OCI-LY1 (cell line): ENCODE measurements at regions not wholly inside any gene's neighbourhood (a gene's known extent, or its start where the extent isn't known, plus 50 kb on each side); places are given as distances from the start of the nearest gene placed in this dataset.

Source experiments
- H2AFZ ChIP-seq: fragments of 200-600 bp; sonication (generic), shearing (Covaris generic); 2 replicates; pipeline ENCODE4 v1.6.0; 2014; ENCODE audit warnings: antibody characterized with exemption, mild to moderate bottlenecking, low read length
- H3F3A ChIP-seq: fragments of 200-600 bp; sonication (generic), shearing (Covaris generic); 2 replicates; pipeline ENCODE4 v1.6.0; 2014; ENCODE audit warnings: mild to moderate bottlenecking, antibody characterized with exemption, low read length, moderate library complexity; ENCODE audit not compliant: insufficient read depth
- H3K27ac ChIP-seq: fragments of 200-600 bp; sonication (generic); 2 replicates; pipeline ENCODE4 v1.5.1; 2014; ENCODE audit warnings: low read length, mixed run types, mild to moderate bottlenecking, low read depth; ENCODE audit not compliant: poor library complexity, severe bottlenecking
- H3K27me3 ChIP-seq: fragments of 200-600 bp; sonication (generic); 2 replicates; pipeline ENCODE4 v1.6.0; 2014; ENCODE audit warnings: antibody characterized with exemption, mild to moderate bottlenecking, low read length, moderate library complexity; ENCODE audit not compliant: insufficient read depth
- H3K36me3 ChIP-seq: fragments of 200-600 bp; sonication (generic); 2 replicates; pipeline ENCODE4 v1.6.1; 2014; ENCODE audit warnings: mild to moderate bottlenecking, antibody characterized with exemption, low read length, moderate library complexity, mixed read lengths; ENCODE audit not compliant: insufficient read depth
- H3K4me1 ChIP-seq: fragments of 200-600 bp; sonication (generic); 2 replicates; pipeline ENCODE4 v1.5.1; 2014; ENCODE audit warnings: mild to moderate bottlenecking, low read length, moderate library complexity; ENCODE audit not compliant: insufficient read depth, severe bottlenecking
- H3K4me2 ChIP-seq: fragments of 200-600 bp; sonication (generic), shearing (Covaris generic); 2 replicates; pipeline ENCODE4 v1.6.1; 2014; ENCODE audit warnings: low read length
- H3K4me3 ChIP-seq: fragments of 200-600 bp; sonication (generic); 2 replicates; pipeline ENCODE4 v1.5.1; 2014; ENCODE audit warnings: low read length, low read depth, mild to moderate bottlenecking, mixed read lengths; ENCODE audit not compliant: poor library complexity, severe bottlenecking
- H3K79me2 ChIP-seq: fragments of 200-600 bp; shearing (Covaris generic); 2 replicates; pipeline ENCODE4 v1.6.1; 2016; ENCODE audit warnings: mixed run types, low read length, mixed read lengths; ENCODE audit not compliant: insufficient read depth
- H3K9ac ChIP-seq: fragments of 200-600 bp; sonication (generic), shearing (Covaris generic); 2 replicates; pipeline ENCODE4 v1.6.1; 2014; ENCODE audit warnings: mild to moderate bottlenecking, low read length, mixed read lengths
- H3K9me2 ChIP-seq: fragments of 200-600 bp; sonication (generic), shearing (Covaris generic); 2 replicates; pipeline ENCODE4 v1.6.1; 2014; ENCODE audit warnings: low read depth, mild to moderate bottlenecking, low read length, mixed read lengths
- H3K9me3 ChIP-seq: fragments of 200-600 bp; shearing (Covaris generic); 2 replicates; pipeline ENCODE4 v1.6.1; 2014; ENCODE audit warnings: low read length, mixed read lengths
- H4K20me1 ChIP-seq: fragments of 200-600 bp; sonication (generic), shearing (Covaris generic); 2 replicates; pipeline ENCODE4 v1.6.0; 2016; ENCODE audit warnings: mild to moderate bottlenecking, low read length; ENCODE audit not compliant: insufficient read depth
- EZH2 ChIP-seq: fragments of 200-600 bp; sonication (generic), shearing (Covaris generic); IDR thresholded peaks from 2 replicates; pipeline ENCODE4 v1.8.0; 2017; ENCODE audit warnings: borderline replicate concordance, mixed run types, mild to moderate bottlenecking, antibody characterized with exemption, low read length, moderate library complexity, mixed read lengths
- TF ChIP-seq, protein P1 (sequence below): fragments of 200-600 bp; sonication (generic), shearing (Covaris generic); IDR thresholded peaks from 2 replicates; pipeline ENCODE4 v1.5.1; 2017; ENCODE audit warnings: mild to moderate bottlenecking, antibody characterized with exemption, low read length, moderate library complexity, mixed read lengths

DNA sequence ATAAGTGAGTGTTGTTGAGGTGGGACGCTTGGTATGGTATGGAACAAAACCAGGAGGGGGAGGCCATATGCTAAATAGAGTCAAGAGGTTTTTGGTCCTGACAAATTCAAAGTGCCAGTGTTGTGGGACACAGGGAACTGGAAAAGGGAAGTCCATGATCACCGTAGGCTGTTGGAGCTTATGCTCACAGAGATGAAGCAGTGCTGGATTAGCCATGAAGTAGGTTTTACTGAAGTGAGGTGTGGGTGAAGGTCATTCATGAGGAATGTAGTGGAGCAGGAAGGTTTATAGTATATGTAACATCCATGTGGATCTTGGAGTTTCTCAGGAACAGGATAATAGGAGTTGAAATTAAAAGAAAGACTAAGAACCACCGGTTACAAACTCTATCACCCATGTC is 256.1 kb upstream of the PITX2 start:
- H3K36me3 ChIP-seq = no peaks in the 10 kb centered on the region
- no peaks in the 10 kb centered on the region for H4K20me1 ChIP-seq
- H3K4me1 ChIP-seq = no peaks in the 10 kb centered on the region
- H3K4me2 ChIP-seq = no peak overlapping the region
- no peak overlapping the region for H3K9ac ChIP-seq
- no peak overlapping the region for H3K4me3 ChIP-seq
- TF ChIP-seq, protein P1, sequence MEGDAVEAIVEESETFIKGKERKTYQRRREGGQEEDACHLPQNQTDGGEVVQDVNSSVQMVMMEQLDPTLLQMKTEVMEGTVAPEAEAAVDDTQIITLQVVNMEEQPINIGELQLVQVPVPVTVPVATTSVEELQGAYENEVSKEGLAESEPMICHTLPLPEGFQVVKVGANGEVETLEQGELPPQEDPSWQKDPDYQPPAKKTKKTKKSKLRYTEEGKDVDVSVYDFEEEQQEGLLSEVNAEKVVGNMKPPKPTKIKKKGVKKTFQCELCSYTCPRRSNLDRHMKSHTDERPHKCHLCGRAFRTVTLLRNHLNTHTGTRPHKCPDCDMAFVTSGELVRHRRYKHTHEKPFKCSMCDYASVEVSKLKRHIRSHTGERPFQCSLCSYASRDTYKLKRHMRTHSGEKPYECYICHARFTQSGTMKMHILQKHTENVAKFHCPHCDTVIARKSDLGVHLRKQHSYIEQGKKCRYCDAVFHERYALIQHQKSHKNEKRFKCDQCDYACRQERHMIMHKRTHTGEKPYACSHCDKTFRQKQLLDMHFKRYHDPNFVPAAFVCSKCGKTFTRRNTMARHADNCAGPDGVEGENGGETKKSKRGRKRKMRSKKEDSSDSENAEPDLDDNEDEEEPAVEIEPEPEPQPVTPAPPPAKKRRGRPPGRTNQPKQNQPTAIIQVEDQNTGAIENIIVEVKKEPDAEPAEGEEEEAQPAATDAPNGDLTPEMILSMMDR = no peak
- no peak for TF ChIP-seq EZH2
- H2AFZ ChIP-seq = no peak overlapping the region
- no peaks in the 10 kb centered on the region for H3K9me3 ChIP-seq
- no peaks in the 10 kb centered on the region for H3K27me3 ChIP-seq
- H3F3A ChIP-seq = no peaks in the 10 kb centered on the region
- no peaks in the 10 kb centered on the region for H3K79me2 ChIP-seq
- no peak overlapping the region for H3K27ac ChIP-seq
- no peaks in the 10 kb centered on the region for H3K9me2 ChIP-seq

DNA sequence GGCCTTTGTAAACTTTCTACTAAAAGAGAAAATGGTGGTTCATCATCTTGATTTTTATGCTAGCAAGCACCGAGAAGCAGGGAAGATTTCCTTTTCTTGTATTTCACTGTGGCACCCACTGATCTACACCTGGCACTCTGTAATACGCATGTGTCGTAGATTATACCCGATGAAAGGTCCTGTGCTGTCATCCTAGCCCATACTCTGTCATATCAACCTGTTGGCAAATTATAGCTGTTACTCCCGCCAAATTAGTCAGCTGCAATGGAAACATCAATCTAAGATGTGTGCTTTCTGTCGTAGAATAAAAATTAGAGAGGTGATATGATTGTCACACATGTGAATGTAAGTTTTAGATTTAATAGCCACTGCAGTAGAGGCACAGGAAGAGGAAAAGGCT is 263.4 kb upstream of the PITX2 start:
- no peaks in the 10 kb centered on the region for H4K20me1 ChIP-seq
- H2AFZ ChIP-seq = no peak overlapping the region
- H3K79me2 ChIP-seq = no peaks in the 10 kb centered on the region
- no peaks in the 10 kb centered on the region for H3K4me1 ChIP-seq
- H3K27ac ChIP-seq = no peak overlapping the region
- no peaks in the 10 kb centered on the region for H3K27me3 ChIP-seq
- no peaks in the 10 kb centered on the region for H3K9me2 ChIP-seq
- TF ChIP-seq, protein P1 = no peak
- TF ChIP-seq EZH2 = no peak
- H3K9me3 ChIP-seq = 0 out of 2 replicates have a peak, but pooled peaks cover 3% of the 10 kb centered on the region
- H3K9ac ChIP-seq = no peak overlapping the region
- H3K4me3 ChIP-seq = no peak overlapping the region
- H3F3A ChIP-seq = no peaks in the 10 kb centered on the region
- no peaks in the 10 kb centered on the region for H3K36me3 ChIP-seq
- H3K4me2 ChIP-seq = no peak overlapping the region

DNA sequence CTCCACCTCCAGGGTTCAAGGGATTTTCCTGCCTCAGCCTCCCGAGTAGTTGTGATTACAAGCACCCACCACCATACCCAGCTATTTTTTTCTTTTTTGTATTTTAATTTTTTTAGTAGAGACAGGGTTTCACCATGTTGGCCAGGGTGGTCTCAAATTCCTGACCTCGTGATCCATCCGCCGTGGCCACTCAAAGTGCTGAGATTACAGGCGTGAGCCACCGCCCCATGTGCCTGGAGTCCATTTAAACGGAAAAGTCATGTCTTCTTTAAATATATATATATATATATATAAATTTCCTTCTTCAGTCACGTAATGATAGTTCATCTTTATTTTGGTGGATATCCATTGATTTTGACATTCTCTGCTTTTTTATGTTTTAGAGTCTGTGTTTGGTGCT is 264.0 kb upstream of the PITX2 start:
- no peaks in the 10 kb centered on the region for H3K27me3 ChIP-seq
- no peak overlapping the region for H3K27ac ChIP-seq
- no peaks in the 10 kb centered on the region for H3K79me2 ChIP-seq
- no peak overlapping the region for H3K4me3 ChIP-seq
- H3K4me2 ChIP-seq = no peak overlapping the region
- H3K9me3 ChIP-seq = 0 out of 2 replicates have a peak, but pooled peaks cover 3% of the 10 kb centered on the region
- no peaks in the 10 kb centered on the region for H3F3A ChIP-seq
- TF ChIP-seq, protein P1 = no peak
- no peak for TF ChIP-seq EZH2
- no peak overlapping the region for H3K9ac ChIP-seq
- no peaks in the 10 kb centered on the region for H3K4me1 ChIP-seq
- no peaks in the 10 kb centered on the region for H3K9me2 ChIP-seq
- no peak overlapping the region for H2AFZ ChIP-seq
- H3K36me3 ChIP-seq = no peaks in the 10 kb centered on the region
- no peaks in the 10 kb centered on the region for H4K20me1 ChIP-seq
